BE2C (cell line): ENCODE measurements at regions not wholly inside any gene's neighbourhood (a gene's known extent, or its start where the extent isn't known, plus 50 kb on each side); places are given as distances from the start of the nearest gene placed in this dataset.

Experiments used
- DNase-seq: peaks from one replicate; pipeline ENCODE4 v3.0.0-alpha.2; 2020
- H3K27me3 ChIP-seq: fragments of 250-450 bp; sonication (Bioruptor Pico); 2 replicates; pipeline ENCODE4 v1.5.1; 2020; ENCODE audit warnings: mild to moderate bottlenecking
- H3K36me3 ChIP-seq: fragments of 250-450 bp; sonication (Bioruptor Pico); 2 replicates; pipeline ENCODE4 v1.5.1; 2020; ENCODE audit warnings: mild to moderate bottlenecking
- H3K4me1 ChIP-seq: fragments of 250-450 bp; sonication (Bioruptor Pico); 2 replicates; pipeline ENCODE4 v1.5.1; 2020
- H3K4me3 ChIP-seq: 2 replicates; pipeline ENCODE4 v1.5.1; 2011; ENCODE audit warnings: low read depth, low read length
- H3K9me3 ChIP-seq: fragments of 250-450 bp; sonication (Bioruptor Pico); 2 replicates; pipeline ENCODE4 v1.5.1; 2020
- CTCF ChIP-seq: IDR thresholded peaks from 2 replicates; pipeline ENCODE4 v1.5.1; 2012; ENCODE audit warnings: mild to moderate bottlenecking, low read depth, low read length

- H3K9me3 ChIP-seq = peaks cover 3% of the 10 kb centered on the region
- no peak for TF ChIP-seq CTCF
- H3K36me3 ChIP-seq = no peaks in the 10 kb centered on the region
- H3K4me3 ChIP-seq = no peak overlapping the region
- H3K27me3 ChIP-seq = no peaks in the 10 kb centered on the region
- no peaks in the 10 kb centered on the region for H3K4me1 ChIP-seq
- DNase-seq = no peak
Measured at GRCh38 chr6:19443411-19443810, 393.8 kb upstream of the ID4 start.

- Histone ChIP-seq H3K9me3 (peaks cover 3% of the 10 kb centered on the region), H3K4me1 (no peaks in the 10 kb centered on the region), H3K27me3 (no peaks in the 10 kb centered on the region)
Measured at GRCh38 chr6:19444041-19444440, 393.1 kb upstream of the ID4 start.

GRCh38 chr6:19444481-19444880, 392.7 kb upstream of the ID4 start:
- no peak overlapping the region for H3K4me3 ChIP-seq
- no peaks in the 10 kb centered on the region for H3K27me3 ChIP-seq
- H3K36me3 ChIP-seq = no peaks in the 10 kb centered on the region
- peaks cover 3% of the 10 kb centered on the region for H3K9me3 ChIP-seq
- DNase-seq = no peak
- no peaks in the 10 kb centered on the region for H3K4me1 ChIP-seq
- no peak for TF ChIP-seq CTCF

More at GRCh38 chr6:19444041-19444440, 393.1 kb upstream of the ID4 start:
- no peaks in the 10 kb centered on the region for H3K36me3 ChIP-seq
- TF ChIP-seq CTCF = no peak
- H3K4me3 ChIP-seq = no peak overlapping the region
- no peak for DNase-seq

GRCh38 chr6:19446570-19446969, 390.6 kb upstream of the ID4 start:
- Histone ChIP-seq H3K4me1 (no peaks in the 10 kb centered on the region), H3K27me3 (no peaks in the 10 kb centered on the region), H3K4me3 (no peak overlapping the region), H3K9me3 (peaks cover 3% of the 10 kb centered on the region), H3K36me3 (no peaks in the 10 kb centered on the region)
- no peak for TF ChIP-seq CTCF
- DNase-seq = no peak

GRCh38 chr6:19450651-19451050, 386.5 kb upstream of the ID4 start:
- no peak for DNase-seq
- Histone ChIP-seq H3K4me1 (no peaks in the 10 kb centered on the region), H3K36me3 (no peaks in the 10 kb centered on the region), H3K9me3 (peaks cover 3% of the 10 kb centered on the region), H3K4me3 (no peak overlapping the region), H3K27me3 (no peaks in the 10 kb centered on the region)
- TF ChIP-seq CTCF = no peak

GRCh38 chr6:19452495-19452894, 384.7 kb upstream of the ID4 start:
- DNase-seq = no peak
- no peaks in the 10 kb centered on the region for H3K9me3 ChIP-seq
- no peak overlapping the region for H3K4me3 ChIP-seq
- H3K4me1 ChIP-seq = no peaks in the 10 kb centered on the region
- no peak for TF ChIP-seq CTCF
- H3K27me3 ChIP-seq = no peaks in the 10 kb centered on the region
- no peaks in the 10 kb centered on the region for H3K36me3 ChIP-seq
